ENCODE measurements at regions not wholly inside any gene's neighbourhood (a gene's known extent, or its start where the extent isn't known, plus 50 kb on each side); places are given as distances from the start of the nearest gene placed in this dataset.

DNA sequence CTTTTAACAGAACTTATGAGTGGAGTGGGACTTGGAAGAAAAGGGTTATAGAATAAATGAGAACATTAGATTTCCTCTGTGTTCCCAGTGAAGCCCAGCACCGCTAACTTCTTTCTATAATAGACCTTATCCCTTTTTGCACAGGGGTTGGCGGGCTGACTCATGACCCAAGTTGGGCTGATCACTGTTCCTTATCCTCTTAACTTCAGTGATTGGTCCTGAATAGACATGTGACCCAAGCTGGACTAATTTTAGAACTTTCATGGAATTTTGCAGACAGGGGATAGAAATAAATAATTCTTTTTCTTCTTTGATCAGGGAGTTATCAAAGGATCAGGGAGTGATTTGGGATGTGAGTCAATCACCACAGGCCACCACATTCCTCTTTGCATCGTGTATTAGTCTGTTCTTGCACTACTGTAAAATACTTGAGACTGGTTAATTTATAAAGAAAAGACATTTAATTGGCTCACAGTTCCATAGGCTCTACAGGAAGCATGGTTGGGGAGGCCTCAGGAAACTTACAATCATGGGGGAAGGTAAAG is 75.9 kb downstream of the UCHL1 start:
- no peaks in the 10 kb centered on the region for H3K27me3 ChIP-seq (ENCODE audit: insufficient read depth, low read length)
- no peak overlapping the region for H2AFZ ChIP-seq (ENCODE audit: low read depth, low read length)
- H3K9me3 ChIP-seq (ENCODE audit: low read length): no peaks in the 10 kb centered on the region
- no peaks in the 10 kb centered on the region for H3K36me3 ChIP-seq (ENCODE audit: insufficient read depth, low read length)
- peaks cover 6% of the 10 kb centered on the region for H3K4me1 ChIP-seq (ENCODE audit: insufficient read depth, low read length)
- no peak overlapping the region for H3K4me3 ChIP-seq (ENCODE audit: low read length)

DNA sequence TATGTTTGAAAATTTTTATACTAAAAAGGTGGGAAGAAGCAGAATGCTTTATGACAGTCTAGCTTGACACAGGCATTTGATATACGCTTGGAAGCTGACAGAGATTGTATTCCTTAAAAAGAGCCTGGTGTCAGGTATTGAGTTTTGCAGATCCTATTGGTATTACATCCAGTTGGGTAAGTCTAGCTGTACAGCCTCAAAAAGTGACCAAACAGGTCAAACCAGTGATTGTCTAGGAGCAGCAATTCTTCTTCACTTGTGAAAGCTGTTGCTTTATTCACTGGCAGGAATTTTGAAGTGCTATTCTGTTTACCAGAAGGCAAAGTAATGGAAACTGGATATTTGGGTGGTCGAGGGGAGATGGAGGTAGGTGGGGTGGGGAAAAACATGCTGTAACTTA is 77.5 kb downstream of the UCHL1 start:
- Histone ChIP-seq H3K4me3 (ENCODE audit: low read length) (no peak overlapping the region), H3K9me3 (ENCODE audit: low read length) (no peaks in the 10 kb centered on the region), H3K27me3 (ENCODE audit: insufficient read depth, low read length) (no peaks in the 10 kb centered on the region), H3K4me1 (ENCODE audit: insufficient read depth, low read length) (peaks cover 7% of the 10 kb centered on the region), H3K36me3 (ENCODE audit: insufficient read depth, low read length) (no peaks in the 10 kb centered on the region), H2AFZ (ENCODE audit: low read depth, low read length) (no peak overlapping the region)

GRCh38 chr4:41339812-41340809 is 83.4 kb downstream of the UCHL1 start:
- Histone ChIP-seq H2AFZ (ENCODE audit: low read depth, low read length) (peak overlapping the region; percentile 76), H3K9me3 (ENCODE audit: low read length) (no peaks in the 10 kb centered on the region), H3K4me3 (ENCODE audit: low read length) (peak overlapping the region; percentile 44), H3K4me1 (ENCODE audit: insufficient read depth, low read length) (peaks cover 21% of the 10 kb centered on the region), H3K36me3 (ENCODE audit: insufficient read depth, low read length) (no peaks in the 10 kb centered on the region), H3K27me3 (ENCODE audit: insufficient read depth, low read length) (no peaks in the 10 kb centered on the region)

GRCh38 chr4:41346306-41347061 is 89.8 kb downstream of the UCHL1 start:
- Histone ChIP-seq H3K9me3 (ENCODE audit: low read length) (no peaks in the 10 kb centered on the region), H3K4me1 (ENCODE audit: insufficient read depth, low read length) (peaks cover 18% of the 10 kb centered on the region), H3K27me3 (ENCODE audit: insufficient read depth, low read length) (no peaks in the 10 kb centered on the region), H3K4me3 (ENCODE audit: low read length) (no peak overlapping the region), H3K36me3 (ENCODE audit: insufficient read depth, low read length) (no peaks in the 10 kb centered on the region), H2AFZ (ENCODE audit: low read depth, low read length) (no peak overlapping the region)

DNA sequence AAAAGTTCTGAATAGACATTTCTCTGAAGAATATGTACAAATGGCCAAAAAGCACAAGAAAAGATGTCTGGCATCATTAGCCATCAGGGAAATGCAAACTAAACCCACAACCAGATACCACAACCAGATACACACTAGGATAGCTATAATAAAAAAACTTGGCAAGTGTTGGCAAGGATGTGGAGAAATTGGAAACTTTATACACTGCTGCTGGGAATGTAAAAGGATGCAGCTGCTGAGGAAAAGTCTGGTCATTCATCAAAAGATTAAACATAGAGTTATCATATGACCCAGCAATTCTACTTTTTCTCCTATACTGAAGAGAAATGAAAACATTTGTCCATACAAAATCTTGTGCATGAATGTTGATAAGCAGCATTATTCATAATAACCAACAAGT is 92.3 kb downstream of the UCHL1 start:
- H3K9me3 ChIP-seq (ENCODE audit: low read length): no peaks in the 10 kb centered on the region
- no peak overlapping the region for H2AFZ ChIP-seq (ENCODE audit: low read depth, low read length)
- no peaks in the 10 kb centered on the region for H3K27me3 ChIP-seq (ENCODE audit: insufficient read depth, low read length)
- H3K36me3 ChIP-seq (ENCODE audit: insufficient read depth, low read length): no peaks in the 10 kb centered on the region
- H3K4me3 ChIP-seq (ENCODE audit: low read length): no peak overlapping the region
- H3K4me1 ChIP-seq (ENCODE audit: insufficient read depth, low read length): peaks cover 16% of the 10 kb centered on the region

DNA sequence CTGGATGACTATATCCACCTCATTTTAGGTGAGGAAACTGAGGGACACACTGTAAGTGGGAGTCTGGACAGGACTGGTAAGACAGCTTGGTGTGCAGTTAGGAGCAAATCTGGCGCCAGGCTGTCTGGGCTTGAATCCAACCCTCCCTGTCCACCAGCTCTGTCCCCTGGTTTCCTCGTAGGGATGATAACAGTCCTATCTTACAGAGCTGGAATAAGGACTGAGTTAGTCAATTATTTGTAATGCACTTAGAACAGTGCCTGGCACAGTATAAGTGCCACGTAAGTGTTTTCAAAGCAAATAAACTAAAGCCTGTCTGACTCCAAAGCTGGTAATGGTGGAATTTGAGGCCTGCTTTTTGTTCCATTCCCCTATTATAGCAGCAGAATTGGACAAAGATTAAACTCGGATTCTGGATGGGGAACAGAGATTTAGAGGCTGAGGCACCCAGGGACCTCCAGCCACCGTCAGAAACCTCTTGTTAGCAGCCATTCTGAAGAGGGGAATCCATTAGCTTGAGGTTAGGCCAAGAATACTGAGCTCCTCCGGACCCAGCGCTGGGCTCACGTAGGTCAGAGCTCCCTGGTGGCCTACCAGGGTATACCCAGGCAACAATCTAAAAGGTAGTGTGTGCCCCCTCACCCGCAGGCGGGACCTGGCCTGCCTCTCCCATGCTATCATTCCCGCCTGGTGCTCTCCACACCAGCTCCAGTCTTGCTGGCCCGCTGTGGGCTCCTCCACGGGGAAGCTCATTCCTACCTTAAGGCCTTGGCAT is 102.1 kb downstream of the UCHL1 start:
- Histone ChIP-seq H3K9me3 (ENCODE audit: low read length) (no peaks in the 10 kb centered on the region), H3K4me1 (ENCODE audit: insufficient read depth, low read length) (peaks cover 33% of the 10 kb centered on the region), H2AFZ (ENCODE audit: low read depth, low read length) (no peak overlapping the region), H3K4me3 (ENCODE audit: low read length) (no peak overlapping the region), H3K27me3 (ENCODE audit: insufficient read depth, low read length) (no peaks in the 10 kb centered on the region), H3K36me3 (ENCODE audit: insufficient read depth, low read length) (no peaks in the 10 kb centered on the region)

- Histone ChIP-seq H3K4me1 (ENCODE audit: insufficient read depth, low read length) (peaks cover 33% of the 10 kb centered on the region), H2AFZ (ENCODE audit: low read depth, low read length) (no peak overlapping the region), H3K9me3 (ENCODE audit: low read length) (no peaks in the 10 kb centered on the region), H3K36me3 (ENCODE audit: insufficient read depth, low read length) (no peaks in the 10 kb centered on the region), H3K4me3 (ENCODE audit: low read length) (peak overlapping the region; percentile 57), H3K27me3 (ENCODE audit: insufficient read depth, low read length) (no peaks in the 10 kb centered on the region)
Measured at GRCh38 chr4:41359422-41359775, 102.7 kb downstream of the UCHL1 start.

DNA sequence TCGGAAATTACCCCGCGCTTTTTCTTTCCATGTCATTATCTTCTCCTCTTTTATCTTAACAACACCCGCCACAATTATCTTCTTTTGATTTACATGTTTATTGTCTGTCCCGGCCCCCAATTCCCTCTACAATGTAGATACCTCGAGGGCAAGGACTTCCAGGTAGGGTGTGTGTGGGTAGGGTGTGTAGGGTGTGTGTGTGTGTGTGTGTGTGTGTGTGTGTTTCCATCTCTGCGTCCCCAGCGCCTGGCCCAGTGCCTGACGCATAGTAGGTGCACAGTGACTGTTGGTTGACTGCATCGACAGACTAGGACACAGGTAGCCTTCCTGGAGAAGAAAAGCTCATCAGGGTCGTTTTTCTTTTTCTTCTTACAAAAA is 103.1 kb downstream of the UCHL1 start:
- peak overlapping the region; percentile 57 for H3K4me3 ChIP-seq (ENCODE audit: low read length)
- H3K27me3 ChIP-seq (ENCODE audit: insufficient read depth, low read length): no peaks in the 10 kb centered on the region
- H3K4me1 ChIP-seq (ENCODE audit: insufficient read depth, low read length): peaks cover 33% of the 10 kb centered on the region
- H3K9me3 ChIP-seq (ENCODE audit: low read length): no peaks in the 10 kb centered on the region
- peak overlapping the region; percentile 95 for H2AFZ ChIP-seq (ENCODE audit: low read depth, low read length)
- H3K36me3 ChIP-seq (ENCODE audit: insufficient read depth, low read length): no peaks in the 10 kb centered on the region

DNA sequence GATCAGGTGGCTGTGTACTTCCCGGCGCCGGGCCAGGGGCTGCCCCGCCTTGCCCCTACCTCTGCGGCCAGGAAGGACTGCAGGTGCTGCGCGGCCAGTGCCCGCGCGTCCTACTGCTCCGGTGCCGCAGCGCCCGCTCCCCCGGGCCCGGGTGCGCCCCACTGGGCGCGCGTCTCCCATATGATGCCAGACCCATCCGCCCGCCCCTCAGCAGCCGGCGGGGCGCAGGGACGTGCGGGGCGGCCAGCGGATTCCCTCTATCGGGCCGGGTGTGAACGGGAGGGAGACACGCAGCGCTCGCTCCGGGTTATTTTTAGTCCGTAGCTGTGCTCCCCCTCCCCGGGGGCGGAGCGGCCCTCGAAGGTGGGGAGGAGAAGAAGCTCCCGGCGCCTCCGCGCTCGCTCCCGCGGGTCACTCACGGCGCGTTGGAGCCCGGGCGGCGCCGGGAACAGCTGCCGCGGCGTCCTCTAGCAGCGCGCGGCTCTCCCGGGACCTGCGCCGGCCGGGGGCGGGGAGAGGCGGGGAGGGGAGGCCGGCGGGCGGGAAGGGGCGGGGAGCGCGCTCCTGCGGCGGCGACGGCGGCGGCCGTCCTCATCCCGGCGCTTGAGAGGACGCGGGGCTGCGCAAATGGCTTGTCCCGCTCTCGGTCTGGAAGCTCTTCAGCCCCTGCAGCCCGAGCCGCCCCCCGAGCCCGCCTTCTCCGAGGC is 103.6 kb downstream of the UCHL1 start:
- H2AFZ ChIP-seq (ENCODE audit: low read depth, low read length): peak overlapping the region; percentile 95
- H3K4me1 ChIP-seq (ENCODE audit: insufficient read depth, low read length): peaks cover 36% of the 10 kb centered on the region
- H3K9me3 ChIP-seq (ENCODE audit: low read length): no peaks in the 10 kb centered on the region
- H3K27me3 ChIP-seq (ENCODE audit: insufficient read depth, low read length): no peaks in the 10 kb centered on the region
- peak overlapping the region; percentile 57 for H3K4me3 ChIP-seq (ENCODE audit: low read length)
- H3K36me3 ChIP-seq (ENCODE audit: insufficient read depth, low read length): no peaks in the 10 kb centered on the region

GRCh38 chr4:41360921-41361793 is 104.4 kb downstream of the UCHL1 start:
- peak overlapping the region; percentile 57 for H3K4me3 ChIP-seq (ENCODE audit: low read length)
- H3K9me3 ChIP-seq (ENCODE audit: low read length): no peaks in the 10 kb centered on the region
- H2AFZ ChIP-seq (ENCODE audit: low read depth, low read length): peak overlapping the region; percentile 63
- H3K36me3 ChIP-seq (ENCODE audit: insufficient read depth, low read length): no peaks in the 10 kb centered on the region
- H3K4me1 ChIP-seq (ENCODE audit: insufficient read depth, low read length): peaks cover 44% of the 10 kb centered on the region
- no peaks in the 10 kb centered on the region for H3K27me3 ChIP-seq (ENCODE audit: insufficient read depth, low read length)

- Histone ChIP-seq H2AFZ (ENCODE audit: low read depth, low read length) (peak overlapping the region; percentile 63), H3K9me3 (ENCODE audit: low read length) (no peaks in the 10 kb centered on the region), H3K36me3 (ENCODE audit: insufficient read depth, low read length) (no peaks in the 10 kb centered on the region), H3K4me3 (ENCODE audit: low read length) (peak overlapping the region; percentile 57), H3K4me1 (ENCODE audit: insufficient read depth, low read length) (peaks cover 44% of the 10 kb centered on the region), H3K27me3 (ENCODE audit: insufficient read depth, low read length) (no peaks in the 10 kb centered on the region)
Measured at GRCh38 chr4:41361794-41362526, 105.2 kb downstream of the UCHL1 start.

Measured in neuron (in vitro differentiated cells).